Stomach smooth muscle (tissue), 2 donors: ENCODE measurements at regions not wholly inside any gene's neighbourhood (a gene's known extent, or its start where the extent isn't known, plus 50 kb on each side); places are given as distances from the start of the nearest gene placed in this dataset.
"Not testable (repeated sequence)": the region's sequence is repeated elsewhere in the genome, so short reads cannot be mapped to it uniquely, and the experiment has no call there.

Source experiments
- H3K27ac ChIP-seq: one replicate; pipeline ENCODE4 v1.7.0; 2013; ENCODE audit warnings: mild to moderate bottlenecking, low read length, inconsistent platforms
- H3K27me3 ChIP-seq, 2 donors: one replicate each; pipeline ENCODE4 v1.7.0; 2013; ENCODE audit warnings: low read length in 2 of 2; ENCODE audit not compliant: insufficient read depth in 2 of 2, control insufficient read depth in 1 of 2
- H3K36me3 ChIP-seq, 2 donors: one replicate each; pipeline ENCODE4 v1.7.0; 2013; ENCODE audit warnings: low read length in 2 of 2; ENCODE audit not compliant: control insufficient read depth in 2 of 2, insufficient read depth in 2 of 2
- H3K4me1 ChIP-seq: one replicate; pipeline ENCODE4 v1.7.0; 2013; ENCODE audit warnings: low read length; ENCODE audit not compliant: control insufficient read depth, insufficient read depth
- H3K4me3 ChIP-seq, 2 donors: one replicate each; pipeline ENCODE4 v1.7.0; 2013; ENCODE audit warnings: low read length in 2 of 2
- H3K9ac ChIP-seq, 2 donors: one replicate each; pipeline ENCODE4 v1.7.0; 2013; ENCODE audit warnings: low read length in 2 of 2, mild to moderate bottlenecking in 1 of 2
- H3K9me3 ChIP-seq, 2 donors: one replicate each; pipeline ENCODE4 v1.7.0; 2013; ENCODE audit warnings: low read length in 2 of 2; ENCODE audit not compliant: control insufficient read depth in 2 of 2
- donor health status: healthy.
- donor health status: Pancreatic carcinoma.

DNA sequence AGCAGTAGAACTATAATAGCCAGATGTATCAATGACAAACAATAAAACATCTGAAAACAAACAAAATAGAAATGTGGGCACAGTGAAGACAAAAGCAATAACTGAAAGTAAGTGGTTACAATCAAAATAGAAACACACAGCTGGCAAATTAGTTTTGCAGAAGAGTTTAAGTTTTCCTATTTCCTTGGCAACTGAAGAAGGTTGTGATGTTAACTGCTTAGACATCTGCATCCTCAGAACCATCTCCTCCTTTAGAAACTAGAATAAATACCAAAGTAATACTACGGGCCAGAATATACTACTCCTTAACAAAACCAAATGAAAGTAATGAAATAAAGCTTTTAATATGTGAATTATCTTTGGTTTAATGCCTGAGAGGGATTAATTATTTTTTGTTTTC, 605.5 kb downstream of the LTN1 start:
- Histone ChIP-seq H3K27me3 (no peaks in the 10 kb centered on the region), H3K4me3 (no peak overlapping the region), H3K9me3 (no peaks in the 10 kb centered on the region), H3K4me1 (no peaks in the 10 kb centered on the region), H3K36me3 (no peaks in the 10 kb centered on the region), H3K9ac (no peak overlapping the region), H3K27ac (no peak overlapping the region)

GRCh38 chr21:28385845-28386244, 606.8 kb downstream of the LTN1 start:
- Histone ChIP-seq H3K4me3 (no peak overlapping the region), H3K9ac (no peak overlapping the region)

DNA sequence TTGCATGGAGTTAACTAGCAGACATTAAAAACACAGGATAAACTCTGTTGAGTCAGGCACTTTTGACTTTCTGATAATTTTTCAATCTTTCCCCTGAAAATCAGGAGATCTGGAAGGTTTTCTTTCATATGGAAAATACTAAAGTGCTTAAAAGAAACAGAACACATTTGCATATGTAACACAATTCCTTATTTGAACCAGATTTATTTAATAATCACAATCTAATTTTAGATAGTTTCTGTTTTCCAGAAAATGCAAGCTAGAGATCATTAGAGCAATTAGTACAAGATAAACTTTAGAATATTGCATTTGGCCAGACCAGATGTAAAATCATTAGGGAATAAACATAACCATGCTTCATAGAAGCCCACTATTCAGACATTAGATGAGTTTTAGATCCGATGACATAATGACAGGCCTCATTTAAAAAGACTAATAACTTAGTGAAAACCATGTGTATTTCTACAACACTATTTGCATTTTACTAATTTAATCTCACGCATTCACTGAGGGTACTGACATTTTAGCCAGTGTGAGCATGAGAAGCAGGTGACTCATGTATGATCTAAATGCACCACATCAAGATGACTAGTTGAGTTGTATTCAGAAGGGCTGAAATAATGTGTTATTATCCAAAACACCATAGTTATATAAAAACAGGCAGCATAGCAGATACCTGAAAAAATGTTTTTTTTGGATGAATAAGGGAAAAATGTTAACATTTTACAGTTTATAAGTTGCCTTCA, 611.5 kb downstream of the LTN1 start:
- H3K27me3 ChIP-seq, H3K9me3 ChIP-seq, H3K9ac ChIP-seq, H3K27ac ChIP-seq, H3K4me1 ChIP-seq, H3K4me3 ChIP-seq, H3K36me3 ChIP-seq: not testable (repeated sequence)

More at GRCh38 chr21:28385845-28386244, 606.8 kb downstream of the LTN1 start:
- H3K27ac ChIP-seq: no peak overlapping the region
- no peaks in the 10 kb centered on the region for H3K9me3 ChIP-seq
- H3K27me3 ChIP-seq: no peaks in the 10 kb centered on the region
- H3K4me1 ChIP-seq: no peaks in the 10 kb centered on the region
- H3K36me3 ChIP-seq: no peaks in the 10 kb centered on the region

- H3K27ac ChIP-seq: no peak overlapping the region
- no peaks in the 10 kb centered on the region for H3K27me3 ChIP-seq
- H3K4me3 ChIP-seq: no peak overlapping the region
- H3K9ac ChIP-seq: no peak overlapping the region
- no peaks in the 10 kb centered on the region for H3K36me3 ChIP-seq
- no peaks in the 10 kb centered on the region for H3K4me1 ChIP-seq
- H3K9me3 ChIP-seq: no peaks in the 10 kb centered on the region
Measured at GRCh38 chr21:28380241-28380640, 612.4 kb downstream of the LTN1 start.

- H3K4me3 ChIP-seq: no peak overlapping the region
- no peaks in the 10 kb centered on the region for H3K4me1 ChIP-seq
- no peak overlapping the region for H3K27ac ChIP-seq
- no peaks in the 10 kb centered on the region for H3K36me3 ChIP-seq
- no peaks in the 10 kb centered on the region for H3K27me3 ChIP-seq
- no peak overlapping the region for H3K9ac ChIP-seq
- H3K9me3 ChIP-seq: no peaks in the 10 kb centered on the region
Measured at GRCh38 chr21:28378026-28378425, 614.7 kb downstream of the LTN1 start.

- Histone ChIP-seq H3K27me3 (no peaks in the 10 kb centered on the region), H3K36me3 (no peaks in the 10 kb centered on the region), H3K9ac (no peak overlapping the region), H3K27ac (no peak overlapping the region), H3K9me3 (peaks cover 4 to 6% of the 10 kb centered on the region in 2 donors), H3K4me3 (no peak overlapping the region), H3K4me1 (no peaks in the 10 kb centered on the region)
Measured at GRCh38 chr21:28375708-28376385, 616.8 kb downstream of the LTN1 start.

- no peak overlapping the region for H3K4me3 ChIP-seq
- no peak overlapping the region for H3K9ac ChIP-seq
- H3K27ac ChIP-seq: no peak overlapping the region
- peaks cover 4 to 6% of the 10 kb centered on the region in 2 donors for H3K9me3 ChIP-seq
- no peaks in the 10 kb centered on the region for H3K4me1 ChIP-seq
- no peaks in the 10 kb centered on the region for H3K36me3 ChIP-seq
- no peaks in the 10 kb centered on the region for H3K27me3 ChIP-seq
Measured at GRCh38 chr21:28374881-28375280, 617.8 kb downstream of the LTN1 start.

DNA sequence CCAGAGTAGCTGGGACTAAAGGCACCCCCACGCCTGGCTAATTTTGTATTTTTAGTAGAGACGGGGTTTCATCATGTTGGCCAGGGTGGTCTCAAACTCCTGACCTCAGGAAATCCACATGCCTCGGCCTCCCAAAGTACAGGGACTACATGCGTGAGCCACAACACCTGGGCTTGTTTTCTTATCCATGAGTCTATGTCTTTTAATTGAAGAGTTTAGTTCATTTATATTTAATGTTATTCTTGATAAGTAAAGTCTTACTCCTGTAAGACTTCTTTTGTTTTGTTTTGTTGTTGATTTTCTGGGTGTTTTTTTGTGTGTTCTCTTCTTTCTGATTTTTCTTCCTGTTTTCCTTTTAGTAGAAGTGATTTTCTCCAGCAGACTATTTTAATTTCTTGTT, 621.0 kb downstream of the LTN1 start:
- Histone ChIP-seq H3K27ac (no peak overlapping the region), H3K9ac (no peak overlapping the region), H3K9me3 (peaks cover 4 to 6% of the 10 kb centered on the region in 2 donors), H3K36me3 (no peaks in the 10 kb centered on the region), H3K27me3 (no peaks in the 10 kb centered on the region), H3K4me3 (no peak overlapping the region), H3K4me1 (no peaks in the 10 kb centered on the region)

DNA sequence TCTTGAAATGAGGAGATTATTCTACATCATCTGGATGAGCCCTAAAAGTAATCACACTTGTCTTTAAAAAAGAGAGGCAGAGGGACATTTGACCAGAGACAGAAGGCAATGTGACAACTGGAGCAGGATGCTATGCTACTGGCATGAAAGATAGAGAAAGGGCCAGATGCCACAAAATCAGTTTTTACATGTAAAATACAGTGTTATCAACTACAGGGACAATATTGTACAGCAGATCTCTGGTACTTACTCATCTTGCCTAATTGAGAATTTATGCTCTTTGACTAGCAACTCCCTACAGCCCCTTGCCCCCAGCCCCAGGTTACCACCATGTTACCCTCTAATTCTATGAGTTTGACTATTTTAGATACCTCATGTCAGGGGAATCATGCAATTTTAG, 633.4 kb downstream of the LTN1 start:
- H3K4me3 ChIP-seq: no peak overlapping the region
- H3K4me1 ChIP-seq: no peaks in the 10 kb centered on the region
- H3K36me3 ChIP-seq: no peaks in the 10 kb centered on the region
- no peaks in the 10 kb centered on the region for H3K9me3 ChIP-seq
- no peak overlapping the region for H3K27ac ChIP-seq
- H3K9ac ChIP-seq: no peak overlapping the region
- no peaks in the 10 kb centered on the region for H3K27me3 ChIP-seq

GRCh38 chr21:28358702-28359101, 634.0 kb downstream of the LTN1 start:
- Histone ChIP-seq H3K4me3 (no peak overlapping the region), H3K9ac (no peak overlapping the region), H3K9me3 (no peaks in the 10 kb centered on the region), H3K36me3 (no peaks in the 10 kb centered on the region), H3K4me1 (no peaks in the 10 kb centered on the region), H3K27me3 (no peaks in the 10 kb centered on the region), H3K27ac (no peak overlapping the region)

GRCh38 chr21:28358170-28358569, 634.5 kb downstream of the LTN1 start:
- Histone ChIP-seq H3K36me3 (no peaks in the 10 kb centered on the region), H3K9ac (no peak overlapping the region), H3K27me3 (no peaks in the 10 kb centered on the region), H3K9me3 (no peaks in the 10 kb centered on the region), H3K4me1 (no peaks in the 10 kb centered on the region), H3K27ac (no peak overlapping the region), H3K4me3 (no peak overlapping the region)
